Activated naive CD8-positive, alpha-beta T cell treated with anti-CD3 and anti-CD28 coated beads, Interleukin-2, amount 10 ng/mL, durations not matched to agents 7 days and 5 days (primary cell): ENCODE measurements at regions not wholly inside any gene's neighbourhood (a gene's known extent, or its start where the extent isn't known, plus 50 kb on each side); places are given as distances from the start of the nearest gene placed in this dataset.
"Not testable (repeated sequence)": the region's sequence is repeated elsewhere in the genome, so short reads cannot be mapped to it uniquely, and the experiment has no call there.

Experiments used
- ATAC-seq: fragments of 150-1000 bp; cut with Tn5 transposase; one replicate; pipeline ENCODE4 v1.10.0; 2021; ENCODE audit warnings: low read depth, moderate library complexity
- POLR2A ChIA-PET: fragments of 350-600 bp; sonication (Branson Sonifier 250); formaldehyde crosslinking; loops from one replicate; lab custom pipeline; 2021; ENCODE audit warnings: antibody characterized with exemption; lab: Charles Lee
- DNase-seq: peaks from one replicate; pipeline ENCODE4 v3.0.0; 2021
- H3K27ac Mint-ChIP-seq: one replicate; pipeline ENCODE4 v1.8.0; 2022; ENCODE audit warnings: mild to moderate bottlenecking, mixed read lengths
- H3K27me3 Mint-ChIP-seq: one replicate; pipeline ENCODE4 v1.8.0; 2022; ENCODE audit warnings: mild to moderate bottlenecking, moderate library complexity, mixed read lengths
- H3K36me3 Mint-ChIP-seq: one replicate; pipeline ENCODE4 v1.8.0; 2021; ENCODE audit warnings: mild to moderate bottlenecking, mixed read lengths
- H3K4me1 Mint-ChIP-seq: one replicate; pipeline ENCODE4 v1.8.0; 2021; ENCODE audit warnings: mixed read lengths
- H3K4me3 Mint-ChIP-seq: one replicate; pipeline ENCODE4 v1.8.0; 2022; ENCODE audit warnings: mild to moderate bottlenecking, moderate library complexity, mixed read lengths
- H3K9me3 Mint-ChIP-seq: one replicate; pipeline ENCODE4 v1.8.0; 2021; ENCODE audit warnings: mixed read lengths

DNA sequence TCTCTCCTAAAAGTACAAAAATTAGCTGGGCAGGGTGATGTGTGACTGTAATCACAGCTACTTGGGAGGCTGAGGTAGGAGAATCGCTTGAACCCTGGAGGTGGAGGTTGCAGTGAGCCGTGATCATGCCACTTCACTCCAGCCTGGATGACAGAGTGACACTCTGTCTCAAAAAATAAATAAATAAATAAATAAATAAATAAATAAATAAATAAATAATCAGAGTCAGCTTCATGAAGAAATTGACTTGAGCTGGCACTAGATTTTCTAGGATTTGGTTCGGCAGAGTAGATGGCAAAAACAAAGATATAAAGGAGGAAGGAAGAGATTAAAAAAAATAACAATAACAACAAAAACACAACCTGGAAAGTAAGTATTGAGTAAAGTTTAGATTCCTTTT lies 311.9 kb downstream of the AMY1C start:
- H3K27ac Mint-ChIP-seq, POLR2A ChIA-PET, H3K27me3 Mint-ChIP-seq, H3K36me3 Mint-ChIP-seq, H3K4me1 Mint-ChIP-seq, ATAC-seq, H3K9me3 Mint-ChIP-seq, DNase-seq, H3K4me3 Mint-ChIP-seq: not testable (repeated sequence)

DNA sequence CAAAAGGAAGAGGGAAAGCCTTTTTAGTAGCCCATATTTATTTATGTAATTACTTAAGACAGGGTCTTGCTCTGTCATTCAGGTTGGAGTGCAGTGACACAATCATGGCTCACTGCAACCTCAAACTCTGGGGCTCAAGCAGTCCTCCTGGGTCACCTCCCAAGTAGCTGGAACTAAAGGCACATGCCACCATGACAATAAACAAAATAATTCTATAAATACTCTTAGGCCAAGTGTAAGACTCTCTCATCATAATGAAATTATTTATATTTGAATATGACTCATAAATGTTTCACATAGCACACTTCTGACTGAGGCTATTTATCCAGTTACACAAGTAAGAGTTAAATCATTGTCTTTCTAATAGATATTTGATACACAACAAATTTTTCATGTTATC lies 314.7 kb downstream of the AMY1C start:
- POLR2A ChIA-PET, result no interaction called here
- H3K27ac Mint-ChIP-seq, result no peak overlapping the region
- no peak overlapping the region for H3K4me3 Mint-ChIP-seq
- no peaks in the 10 kb centered on the region for H3K4me1 Mint-ChIP-seq
- H3K36me3 Mint-ChIP-seq, result no peaks in the 10 kb centered on the region
- H3K9me3 Mint-ChIP-seq, result no peaks in the 10 kb centered on the region
- no peak for DNase-seq
- H3K27me3 Mint-ChIP-seq, result no peaks in the 10 kb centered on the region
- ATAC-seq, result no peak

DNA sequence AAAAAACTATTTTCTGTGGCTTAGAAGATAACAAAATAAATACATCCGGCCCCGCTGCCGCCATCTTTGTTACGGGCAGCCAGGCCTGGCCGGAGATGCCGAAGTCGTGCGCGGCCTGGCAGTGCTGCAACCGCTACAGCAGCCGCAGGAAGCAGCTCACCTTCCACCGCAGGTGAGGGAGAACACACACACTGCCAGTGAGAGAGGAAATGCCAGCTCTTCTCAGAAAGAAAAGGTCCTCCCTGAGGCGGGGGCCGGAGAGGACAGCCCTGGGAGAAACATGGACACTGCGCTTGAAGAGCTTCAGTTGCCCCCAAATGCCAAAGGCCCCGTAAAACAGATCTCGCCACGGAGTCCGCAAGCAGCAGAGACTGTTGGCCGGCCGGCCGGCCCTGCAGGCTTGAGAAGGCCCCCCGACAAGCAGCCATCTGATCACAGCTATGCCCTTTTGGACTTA lies 323.2 kb downstream of the AMY1C start:
- H3K4me3 Mint-ChIP-seq, result no peak overlapping the region
- H3K27ac Mint-ChIP-seq, result no peak overlapping the region
- H3K36me3 Mint-ChIP-seq, result no peaks in the 10 kb centered on the region
- DNase-seq (no peak), ATAC-seq (no peak)
- no peaks in the 10 kb centered on the region for H3K4me1 Mint-ChIP-seq
- POLR2A ChIA-PET, result no interaction called here
- peaks cover 3% of the 10 kb centered on the region for H3K9me3 Mint-ChIP-seq
- no peaks in the 10 kb centered on the region for H3K27me3 Mint-ChIP-seq

DNA sequence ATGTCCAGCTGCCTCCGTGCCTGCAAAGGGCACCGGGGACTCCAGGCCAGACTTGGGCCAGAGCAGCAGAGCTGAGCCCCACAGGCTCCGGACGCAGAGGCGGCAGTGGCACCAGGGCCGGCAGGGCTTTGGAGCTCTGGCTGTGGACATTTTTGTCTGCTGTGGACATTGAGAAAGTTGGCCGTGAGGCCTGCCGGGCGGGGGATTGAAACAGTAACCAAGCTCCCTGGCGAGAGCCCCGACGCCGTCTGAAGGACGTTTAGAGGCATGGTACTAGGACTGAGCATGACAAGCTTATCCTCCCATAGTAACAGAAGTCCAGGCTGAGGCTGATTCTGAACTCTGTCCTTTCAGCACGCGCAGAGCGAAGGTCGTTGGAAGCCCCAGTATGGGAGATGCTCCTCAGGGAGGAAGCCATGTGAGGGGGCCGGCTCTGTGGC lies 323.8 kb downstream of the AMY1C start:
- H3K36me3 Mint-ChIP-seq, result no peaks in the 10 kb centered on the region
- H3K4me3 Mint-ChIP-seq, result no peak overlapping the region
- ATAC-seq (no peak), DNase-seq (no peak)
- peaks cover 3% of the 10 kb centered on the region for H3K9me3 Mint-ChIP-seq
- POLR2A ChIA-PET, result no interaction called here
- H3K4me1 Mint-ChIP-seq, result no peaks in the 10 kb centered on the region
- H3K27me3 Mint-ChIP-seq, result no peaks in the 10 kb centered on the region
- no peak overlapping the region for H3K27ac Mint-ChIP-seq

DNA sequence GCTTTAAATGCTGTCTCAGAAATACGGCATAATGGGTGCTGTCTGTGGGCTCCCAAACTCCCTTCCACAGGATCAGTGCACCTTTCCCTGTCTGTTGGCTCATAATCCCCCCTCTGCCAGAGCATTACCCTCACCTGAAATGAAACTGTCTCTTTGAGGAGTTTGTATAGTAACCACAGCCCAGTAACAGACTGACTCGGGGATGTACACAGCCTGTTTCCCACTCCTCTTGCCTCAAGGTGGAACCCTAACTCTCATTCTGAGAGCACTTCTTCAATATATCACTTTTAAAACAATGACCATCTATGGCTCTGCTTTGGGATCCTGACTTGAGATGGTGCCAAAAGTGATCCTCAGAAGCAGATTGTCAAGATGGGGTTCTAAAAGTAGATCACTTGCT lies 332.5 kb downstream of the AMY1C start:
- Mint-ChIP-seq H3K4me1 (no peaks in the 10 kb centered on the region), H3K27me3 (no peaks in the 10 kb centered on the region), H3K4me3 (no peak overlapping the region), H3K36me3 (no peaks in the 10 kb centered on the region), H3K27ac (no peak overlapping the region), H3K9me3 (no peaks in the 10 kb centered on the region)
- DNase-seq (no peak), ATAC-seq (no peak)
- POLR2A ChIA-PET, result no interaction called here

DNA sequence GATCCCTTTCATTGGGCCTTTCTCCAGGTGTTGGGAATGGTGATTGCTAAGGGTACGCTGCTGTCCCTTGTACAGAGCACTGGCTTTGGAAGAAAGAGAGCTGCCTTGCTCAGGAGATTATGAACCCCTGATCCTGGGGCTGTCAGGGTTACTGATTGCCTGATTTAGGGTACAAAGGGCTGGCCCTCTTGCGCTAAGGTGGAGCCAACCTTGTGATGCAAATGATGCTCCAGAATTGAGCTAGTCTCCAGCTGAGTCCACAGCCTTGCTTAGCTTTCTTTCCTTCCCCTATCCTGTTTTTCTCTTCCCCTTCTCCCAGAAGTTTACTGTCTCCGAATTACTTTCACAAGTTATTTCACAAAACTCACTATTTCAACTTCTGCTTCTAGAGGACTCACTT lies 334.7 kb downstream of the AMY1C start:
- POLR2A ChIA-PET, result no interaction called here
- ATAC-seq, result no peak

DNA sequence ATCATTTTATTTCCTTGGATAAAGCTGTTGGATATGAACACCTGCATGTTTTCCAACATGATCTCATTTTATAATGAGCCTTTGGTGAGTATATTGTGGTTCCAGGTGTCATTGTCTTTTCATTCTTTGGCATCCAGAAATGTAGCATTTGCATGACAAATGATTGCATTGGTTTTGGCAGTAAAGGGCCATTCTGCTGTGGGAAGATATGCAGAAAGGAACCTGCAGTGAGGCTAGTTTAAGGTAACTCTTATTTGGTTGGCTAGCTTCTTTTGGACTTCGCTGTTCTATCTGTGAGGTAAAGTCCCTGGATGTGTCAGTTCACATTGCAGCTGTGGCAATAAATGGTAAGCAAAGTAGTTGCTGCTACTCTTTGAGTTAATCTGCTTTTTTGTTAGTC lies 343.0 kb downstream of the AMY1C start:
- Mint-ChIP-seq H3K9me3 (peaks cover 6% of the 10 kb centered on the region), H3K4me1 (no peaks in the 10 kb centered on the region), H3K27ac (no peak overlapping the region), H3K4me3 (no peak overlapping the region), H3K27me3 (no peaks in the 10 kb centered on the region), H3K36me3 (no peaks in the 10 kb centered on the region)
- no peak for ATAC-seq
- DNase-seq, result no peak
- POLR2A ChIA-PET, result no interaction called here

More for the DNA sequence above, 334.7 kb downstream of the AMY1C start:
- Mint-ChIP-seq H3K4me3 (no peak overlapping the region), H3K27me3 (no peaks in the 10 kb centered on the region), H3K9me3 (no peaks in the 10 kb centered on the region), H3K4me1 (no peaks in the 10 kb centered on the region), H3K36me3 (no peaks in the 10 kb centered on the region), H3K27ac (no peak overlapping the region)
- no peak for DNase-seq

DNA sequence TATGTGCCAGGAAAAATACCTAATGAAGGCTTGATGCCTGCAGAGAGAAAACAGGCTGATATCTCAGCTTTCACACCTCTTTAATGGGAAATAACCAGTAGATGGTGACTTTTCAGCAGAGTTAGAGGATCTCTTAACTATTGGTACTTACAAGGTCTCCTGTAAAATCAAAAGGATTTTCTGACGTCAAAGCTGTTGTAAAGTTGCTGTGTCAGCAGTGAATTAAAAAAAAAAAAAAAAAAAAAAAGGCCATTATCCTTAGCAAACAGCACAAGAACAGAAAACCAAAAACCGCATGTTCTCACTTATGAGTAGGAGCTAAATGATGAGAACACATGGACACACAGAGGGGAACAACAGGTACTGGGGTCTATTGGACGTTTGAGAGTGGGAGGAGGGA lies 349.1 kb downstream of the AMY1C start:
- Mint-ChIP-seq H3K27me3 (no peaks in the 10 kb centered on the region), H3K9me3 (peaks cover 7% of the 10 kb centered on the region), H3K27ac (no peak overlapping the region), H3K4me3 (no peak overlapping the region), H3K4me1 (no peaks in the 10 kb centered on the region), H3K36me3 (no peaks in the 10 kb centered on the region)
- POLR2A ChIA-PET, result no interaction called here
- DNase-seq, result no peak
- ATAC-seq, result no peak

DNA sequence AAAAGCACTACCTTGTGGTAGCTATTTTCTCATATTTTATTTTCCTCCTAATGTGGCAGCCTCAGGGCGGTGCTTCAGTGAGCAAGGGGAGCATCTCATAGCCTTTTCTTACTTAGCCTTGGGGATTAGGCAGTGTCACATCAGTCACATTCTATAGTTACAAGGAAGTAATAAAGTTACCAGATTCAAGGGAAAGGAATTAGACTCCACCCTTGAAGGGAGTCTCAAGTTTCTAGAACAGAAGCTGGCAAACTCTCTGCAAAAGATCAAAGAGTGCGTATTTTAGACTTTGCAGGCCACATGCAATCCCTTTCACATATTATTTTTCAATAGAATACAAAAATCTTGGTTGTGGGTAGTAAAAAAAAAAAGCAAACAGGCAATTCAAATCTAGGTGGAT lies 350.4 kb downstream of the AMY1C start:
- Mint-ChIP-seq H3K4me3 (no peak overlapping the region), H3K9me3 (peaks cover 7% of the 10 kb centered on the region), H3K4me1 (no peaks in the 10 kb centered on the region), H3K36me3 (no peaks in the 10 kb centered on the region), H3K27me3 (no peaks in the 10 kb centered on the region), H3K27ac (no peak overlapping the region)
- no peak for DNase-seq
- ATAC-seq, result no peak
- POLR2A ChIA-PET, result no interaction called here

DNA sequence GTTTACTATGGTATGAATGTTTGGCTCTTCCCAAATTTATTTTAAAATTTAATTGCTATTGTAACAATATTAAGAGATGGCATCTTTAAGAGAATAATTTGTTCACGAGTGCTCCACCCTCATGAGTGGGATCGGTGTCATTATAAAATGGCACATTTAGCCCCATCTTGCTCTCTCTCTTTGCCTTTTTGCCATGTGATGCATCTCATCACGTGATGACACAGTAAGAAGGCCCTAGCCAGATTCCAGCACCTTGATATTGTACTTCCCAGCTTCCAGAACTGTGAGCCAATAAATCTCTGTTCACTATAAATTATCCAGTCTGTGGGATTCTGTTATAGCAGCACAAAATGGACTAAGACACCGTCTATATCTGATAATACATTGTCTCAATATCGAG lies 355.8 kb downstream of the AMY1C start:
- no peak for DNase-seq
- POLR2A ChIA-PET, result no interaction called here
- Mint-ChIP-seq H3K27me3 (no peaks in the 10 kb centered on the region), H3K4me3 (no peak overlapping the region), H3K9me3 (peaks cover 4% of the 10 kb centered on the region), H3K27ac (no peak overlapping the region), H3K36me3 (no peaks in the 10 kb centered on the region), H3K4me1 (no peaks in the 10 kb centered on the region)
- no peak for ATAC-seq

DNA sequence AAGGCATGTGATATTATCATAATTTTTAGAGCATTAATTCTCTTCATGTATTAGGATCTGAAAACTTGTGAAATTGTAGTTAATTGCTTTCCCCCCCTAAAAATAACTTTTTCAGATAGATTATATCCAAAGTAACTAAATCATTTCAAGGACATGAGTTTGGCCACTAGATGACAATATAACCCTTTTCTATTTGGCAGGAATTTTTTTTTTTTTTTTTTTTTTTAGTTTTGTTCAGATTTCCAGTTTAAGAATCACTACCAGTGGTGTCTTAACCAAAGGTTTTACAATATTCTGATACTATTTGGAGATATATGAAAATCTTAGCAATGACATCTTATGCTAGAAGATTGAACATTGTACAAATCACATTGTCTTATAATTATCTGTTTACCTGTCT lies 370.8 kb downstream of the AMY1C start:
- no peaks in the 10 kb centered on the region for H3K36me3 Mint-ChIP-seq
- H3K4me3 Mint-ChIP-seq, result no peak overlapping the region
- DNase-seq, result no peak
- no peaks in the 10 kb centered on the region for H3K27me3 Mint-ChIP-seq
- POLR2A ChIA-PET, result no interaction called here
- H3K27ac Mint-ChIP-seq, result no peak overlapping the region
- H3K9me3 Mint-ChIP-seq, result no peaks in the 10 kb centered on the region
- no peaks in the 10 kb centered on the region for H3K4me1 Mint-ChIP-seq
- no peak for ATAC-seq

DNA sequence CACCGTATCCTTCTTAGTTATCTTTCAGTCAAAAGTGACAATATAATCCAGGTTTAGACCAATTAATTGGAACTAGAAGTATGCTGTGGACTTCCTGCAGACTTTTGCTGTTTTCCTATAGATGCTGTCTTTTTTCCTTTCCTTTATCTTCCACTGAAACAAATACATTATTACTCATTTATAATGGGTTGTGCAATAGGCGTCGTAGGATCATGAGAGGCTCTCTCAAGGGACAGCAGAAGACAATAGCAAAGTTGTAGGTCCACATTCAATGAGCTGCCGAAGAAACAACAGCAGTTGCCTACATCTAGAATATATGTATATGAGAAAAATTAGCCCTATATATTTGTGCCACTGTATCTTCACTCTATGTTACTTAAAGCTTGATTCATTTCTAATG lies 371.6 kb downstream of the AMY1C start:
- H3K36me3 Mint-ChIP-seq, result no peaks in the 10 kb centered on the region
- POLR2A ChIA-PET, result no interaction called here
- H3K27ac Mint-ChIP-seq, result no peak overlapping the region
- no peaks in the 10 kb centered on the region for H3K4me1 Mint-ChIP-seq
- no peaks in the 10 kb centered on the region for H3K9me3 Mint-ChIP-seq
- no peak overlapping the region for H3K4me3 Mint-ChIP-seq
- no peaks in the 10 kb centered on the region for H3K27me3 Mint-ChIP-seq
- DNase-seq (no peak), ATAC-seq (no peak)

DNA sequence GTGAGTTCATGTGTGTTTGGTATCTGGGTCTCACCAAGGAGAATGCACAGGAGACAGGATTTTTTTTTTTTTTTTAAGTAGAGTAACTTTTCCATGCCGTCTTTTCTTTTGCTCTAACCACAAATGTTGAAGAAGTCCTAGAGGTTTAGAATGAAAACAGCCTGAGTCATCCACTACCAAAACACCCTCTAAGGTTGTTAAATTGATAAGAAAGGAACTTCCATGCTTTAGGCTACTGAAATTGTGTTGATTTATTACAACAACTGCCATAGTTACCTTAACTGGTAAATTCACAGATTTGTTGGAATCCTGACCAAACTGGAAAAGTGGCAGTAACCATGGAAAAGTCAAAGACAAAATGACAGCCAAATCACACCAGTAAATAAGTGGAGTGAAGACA lies 375.6 kb downstream of the AMY1C start:
- POLR2A ChIA-PET, result no interaction called here
- Mint-ChIP-seq H3K4me3 (no peak overlapping the region), H3K4me1 (no peaks in the 10 kb centered on the region), H3K36me3 (no peaks in the 10 kb centered on the region), H3K27me3 (no peaks in the 10 kb centered on the region), H3K27ac (no peak overlapping the region), H3K9me3 (no peaks in the 10 kb centered on the region)
- DNase-seq (no peak), ATAC-seq (no peak)

DNA sequence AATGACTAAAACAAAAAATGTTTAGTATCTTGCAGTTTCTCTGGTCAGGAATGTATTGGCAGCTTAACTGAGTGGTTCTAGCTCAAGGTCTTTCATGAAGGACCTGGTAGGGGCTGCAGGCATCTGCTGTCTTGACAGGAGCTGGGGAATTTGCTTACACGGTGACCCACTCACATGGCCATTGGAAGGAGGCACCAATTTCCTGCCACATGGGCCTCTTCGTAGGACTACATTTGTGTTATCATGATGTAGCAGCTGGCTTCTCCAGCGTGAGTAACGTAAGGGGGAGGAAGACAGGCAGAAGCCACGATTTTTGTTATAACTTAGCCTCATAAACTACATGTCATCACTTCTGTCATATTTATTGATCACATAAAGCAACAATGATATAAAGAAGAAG lies 376.3 kb downstream of the AMY1C start:
- no peak for ATAC-seq
- no peaks in the 10 kb centered on the region for H3K9me3 Mint-ChIP-seq

DNA sequence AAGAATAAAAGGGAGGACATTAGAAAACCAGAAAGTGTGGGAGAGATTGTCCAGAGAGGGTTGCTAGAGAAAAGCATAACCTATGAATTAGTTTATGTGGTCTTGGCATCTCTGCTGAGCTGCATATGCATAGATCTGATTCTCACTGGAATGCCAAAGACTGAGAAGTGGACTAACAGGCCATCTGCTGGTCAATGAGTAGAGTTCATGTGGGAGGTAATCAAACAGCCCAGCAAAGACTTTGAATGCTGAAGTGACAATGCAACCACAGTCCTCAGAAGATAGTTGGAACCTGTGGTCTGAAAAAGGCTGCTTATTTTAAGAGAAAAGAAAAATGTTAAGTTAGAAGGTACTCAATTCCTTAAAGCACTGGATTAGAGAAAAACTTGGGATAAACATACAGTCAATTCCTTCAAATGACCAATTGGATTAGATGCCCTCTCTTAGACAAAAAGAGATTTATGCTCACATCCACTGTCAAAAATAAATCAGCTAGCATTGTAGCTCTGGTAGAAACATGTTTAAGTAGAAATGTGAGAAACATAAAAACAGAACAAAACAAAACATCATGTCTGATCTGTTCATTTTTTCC lies 382.8 kb downstream of the AMY1C start:
- ATAC-seq, result no peak
- Mint-ChIP-seq H3K27ac (no peak overlapping the region), H3K9me3 (peaks cover 7% of the 10 kb centered on the region), H3K27me3 (no peaks in the 10 kb centered on the region), H3K4me1 (no peaks in the 10 kb centered on the region), H3K36me3 (no peaks in the 10 kb centered on the region), H3K4me3 (no peak overlapping the region)
- POLR2A ChIA-PET, result no interaction called here
- no peak for DNase-seq

More for the DNA sequence above, 376.3 kb downstream of the AMY1C start:
- no peaks in the 10 kb centered on the region for H3K27me3 Mint-ChIP-seq
- H3K4me3 Mint-ChIP-seq, result no peak overlapping the region
- H3K27ac Mint-ChIP-seq, result no peak overlapping the region
- H3K36me3 Mint-ChIP-seq, result no peaks in the 10 kb centered on the region
- POLR2A ChIA-PET, result no interaction called here
- no peaks in the 10 kb centered on the region for H3K4me1 Mint-ChIP-seq
- DNase-seq, result no peak
